Pancreas (tissue), 10 donors: ENCODE measurements at regions not wholly inside any gene's neighbourhood (a gene's known extent, or its start where the extent isn't known, plus 50 kb on each side); places are given as distances from the start of the nearest gene placed in this dataset.

Experiments
- ATAC-seq, 4 donors: fragments of 200-7000 bp; cut with Tn5 transposase; one replicate each; pipeline versions ENCODE4 v1.8.0 to v1.9.1; 2020; ENCODE audit warnings: mild to moderate bottlenecking in 4 of 4, moderate library complexity in 4 of 4
- DNase-seq, 6 donors: peaks; one replicate each; pipeline ENCODE4 v3.0.0-alpha.2; 2020
- FAIRE-seq: peaks from 2 replicates; lab custom pipeline; 2012; peaks lifted over from hg19 to GRCh38; lab: Jason Lieb, UNC
- H3K27ac ChIP-seq, 4 donors: fragments of 200-600 bp; sonication (generic); 1 replicate in 3 of 4; 2 replicates in 1 of 4; pipeline versions ENCODE4 v1.5.0 to v1.8.0; 2020
- H3K27me3 ChIP-seq, 4 donors: fragments of 200-600 bp; one replicate each; pipeline ENCODE4 v1.8.0; 2021
- H3K36me3 ChIP-seq, 3 donors: fragments of 200-600 bp; sonication (generic) in 1 of 3; one replicate each; pipeline versions ENCODE4 v1.5.0 to v1.8.0; 2020 to 2021
- H3K4me1 ChIP-seq, 3 donors: fragments of 200-600 bp; one replicate each; pipeline ENCODE4 v1.8.0; 2021
- H3K4me3 ChIP-seq, 4 donors: fragments of 200-600 bp; sonication (generic) in 2 of 4; one replicate each; pipeline versions ENCODE4 v1.5.0 to v1.8.0; 2020 to 2021
- H3K9me3 ChIP-seq, 4 donors: fragments of 200-600 bp; one replicate each; pipeline ENCODE4 v1.8.0; 2021
- CTCF ChIP-seq, 4 donors: fragments of 200-600 bp; sonication (generic) in 3 of 4; IDR thresholded peaks; one replicate each; pipeline versions ENCODE4 v1.5.0 to v1.8.0; 2021; ENCODE audit warnings: antibody characterized with exemption in 4 of 4
- WGBS, 2 donors: extraction: QIAGEN DNeasy Blood & Tissue Kit; methylation state at CpG; one replicate each; pipeline ENCODE4 v1.1.7; 2013; 5-methylcytosine and 5-hydroxymethylcytosine counted together
- intact Hi-C, 3 donors: fragments of 100-400 bp; cut with DNase I; formaldehyde crosslinking; loops; one replicate each; pipeline versions ENCODE4 v1.11.1 to v1.14.2; 2022
- donor health status: healthy with polysubstance abuse.
- donor health status: DM: no; HTN: no; CAD: no; lungs with moderate emphysema.
- donor health status: DM: no; HTN: no; CAD: no.
- donor health status: control.
- donor health status: control.
- donor health status: Bipolar disorder and iron deficiency.
- donor health status: DM: yes; HTN: yes; CAD: no.
- donor health status: DM: no; HTN: no; CAD: no.
- donor health status: DM: no; HTN: no; CAD: no.
- donor health status: DM: yes; HTN: yes; CAD: no.

GRCh38 chr12:89882050-89882449 lies 173.4 kb upstream of the ATP2B1 start:
- FAIRE-seq, result no peak
- intact Hi-C loops, result no loop called here
- ATAC-seq, result peak in 2 of 4 donors; percentile 24 to 29

DNA sequence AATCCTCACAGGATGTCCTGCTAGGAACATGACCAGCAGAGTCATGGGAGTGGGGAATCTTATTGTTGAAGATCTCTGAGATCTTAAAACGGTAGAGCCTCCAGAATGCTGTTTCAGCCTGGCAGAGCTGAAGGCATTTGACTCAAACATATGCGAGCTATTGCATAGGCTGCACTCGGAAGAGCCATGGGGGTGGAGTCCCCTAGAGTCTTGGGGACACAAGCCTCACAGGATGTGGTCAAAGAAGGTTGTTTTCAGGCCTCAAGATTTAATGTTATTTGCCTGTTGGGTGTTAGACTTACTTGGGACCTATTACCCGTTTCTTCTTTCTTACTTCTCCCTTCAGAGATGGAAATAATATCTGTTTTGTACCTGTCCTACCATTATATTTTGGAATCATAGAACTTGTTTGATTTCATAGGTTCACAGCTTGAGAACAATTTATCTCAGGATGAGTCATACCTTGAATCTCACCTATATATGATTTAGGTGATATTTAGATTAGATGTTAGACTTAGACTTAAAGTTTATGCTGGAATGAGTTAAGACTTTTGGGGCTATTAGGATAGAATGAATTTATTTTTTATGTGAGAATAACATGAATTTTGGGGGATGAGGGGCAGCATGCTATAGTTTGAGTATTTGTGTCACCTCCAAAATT lies 172.2 kb upstream of the ATP2B1 start:
- Histone ChIP-seq H3K9me3 (no peaks in the 10 kb centered on the region), H3K27me3 (no peaks in the 10 kb centered on the region), H3K4me1 (no peaks in the 10 kb centered on the region), H3K27ac (no peak overlapping the region), H3K36me3 (no peaks in the 10 kb centered on the region), H3K4me3 (no peak overlapping the region)
- DNase-seq (no peak), FAIRE-seq (no peak), ATAC-seq (peak in 1 of 4 donors; percentile 40)
- intact Hi-C loops, result no loop called here
- 54 to 57% methylated on average over 4 of the region's 4 CpGs for WGBS, 2 donors
- TF ChIP-seq CTCF (IDR thresholded peaks at IDR 0.05), result no peak

More at GRCh38 chr12:89882050-89882449, 173.4 kb upstream of the ATP2B1 start:
- TF ChIP-seq CTCF (IDR thresholded peaks at IDR 0.05), result no peak
- Histone ChIP-seq H3K27me3 (no peaks in the 10 kb centered on the region), H3K4me3 (no peak overlapping the region), H3K4me1 (no peaks in the 10 kb centered on the region), H3K36me3 (no peaks in the 10 kb centered on the region), H3K27ac (no peak overlapping the region), H3K9me3 (no peaks in the 10 kb centered on the region)
- no peak for DNase-seq

- ATAC-seq (no peak), FAIRE-seq (no peak), DNase-seq (no peak)
- Histone ChIP-seq H3K27me3 (no peaks in the 10 kb centered on the region), H3K4me1 (no peaks in the 10 kb centered on the region), H3K27ac (no peak overlapping the region), H3K4me3 (no peak overlapping the region), H3K36me3 (no peaks in the 10 kb centered on the region), H3K9me3 (no peaks in the 10 kb centered on the region)
- intact Hi-C loops, result no loop called here
- no peak for TF ChIP-seq CTCF (IDR thresholded peaks at IDR 0.05)
- WGBS, 2 donors, result 87 to 98% methylated on average over 1 of the region's 1 CpG
These were observed 171.1 kb upstream of the ATP2B1 start for GRCh38 chr12:89879766-89880165.

GRCh38 chr12:89878950-89879349 lies 170.3 kb upstream of the ATP2B1 start:
- H3K27me3 ChIP-seq, result no peaks in the 10 kb centered on the region
- no peak overlapping the region for H3K27ac ChIP-seq
- no peak overlapping the region for H3K4me3 ChIP-seq
- no peak for TF ChIP-seq CTCF (IDR thresholded peaks at IDR 0.05)
- FAIRE-seq, result no peak
- no peaks in the 10 kb centered on the region for H3K36me3 ChIP-seq
- H3K9me3 ChIP-seq, result no peaks in the 10 kb centered on the region
- 51 to 59% methylated on average over 2 of the region's 2 CpGs for WGBS, 2 donors
- H3K4me1 ChIP-seq, result no peaks in the 10 kb centered on the region
- intact Hi-C loops, result no loop called here
- DNase-seq, result no peak
- no peak for ATAC-seq

DNA sequence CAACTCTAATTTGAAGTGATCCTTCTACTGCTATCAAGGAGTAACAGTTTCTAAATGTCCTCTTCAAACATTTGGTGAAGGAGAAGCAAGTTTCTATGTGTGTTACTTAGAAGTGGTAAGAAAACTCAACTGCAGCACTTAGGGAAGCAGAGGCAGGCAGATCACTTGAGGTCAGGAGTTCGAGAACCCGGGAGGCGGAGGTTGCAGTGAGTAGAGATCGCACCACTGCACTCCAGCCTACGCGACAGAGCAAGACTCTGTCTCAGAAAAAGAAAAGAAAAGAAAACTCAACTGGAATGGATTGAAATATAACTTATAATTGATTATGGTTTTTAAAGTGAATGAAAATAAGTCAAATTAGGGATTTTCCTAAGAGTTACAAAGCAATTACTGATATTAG lies 169.7 kb upstream of the ATP2B1 start:
- no peak for ATAC-seq
- no peak overlapping the region for H3K4me3 ChIP-seq
- no peaks in the 10 kb centered on the region for H3K27me3 ChIP-seq
- FAIRE-seq, result no peak
- TF ChIP-seq CTCF (IDR thresholded peaks at IDR 0.05), result no peak
- H3K36me3 ChIP-seq, result no peaks in the 10 kb centered on the region
- DNase-seq, result no peak
- H3K9me3 ChIP-seq, result no peaks in the 10 kb centered on the region
- H3K27ac ChIP-seq, result no peak overlapping the region
- no peaks in the 10 kb centered on the region for H3K4me1 ChIP-seq
- intact Hi-C loops, result no loop called here
- 91 to 92% methylated on average over 6 of the region's 6 CpGs for WGBS, 2 donors
